ENCODE measurements at regions not wholly inside any gene's neighbourhood (a gene's known extent, or its start where the extent isn't known, plus 50 kb on each side); places are given as distances from the start of the nearest gene placed in this dataset.

DNA sequence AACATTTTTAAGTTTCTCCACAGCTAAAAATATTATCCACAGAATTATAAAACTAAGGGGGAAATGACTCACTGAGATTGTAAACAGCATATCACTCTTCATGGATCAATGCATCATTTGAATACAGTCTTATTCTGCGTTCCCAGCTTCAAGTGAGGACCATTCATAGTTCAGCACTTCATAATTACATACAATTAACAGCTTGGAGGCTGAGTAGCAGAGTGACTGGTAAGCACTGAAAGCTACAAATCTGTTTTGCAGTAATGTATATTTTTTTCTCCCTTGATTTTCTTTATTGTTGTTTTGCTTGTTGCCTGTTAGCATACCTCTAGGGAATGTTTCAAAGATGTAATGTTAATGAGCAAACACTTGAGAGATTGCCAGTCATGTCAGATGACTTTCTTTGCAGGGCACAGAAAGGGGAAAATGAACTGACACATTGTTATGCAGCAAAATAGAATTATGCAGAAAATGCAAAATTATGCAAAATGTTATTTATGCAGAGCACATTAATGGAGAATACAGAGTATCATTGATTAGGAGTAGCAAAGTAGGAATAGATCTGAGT is 138.6 kb downstream of the RPS29 start:
- Histone ChIP-seq H3K9me2 (replicated peaks; ENCODE audit: control insufficient read depth, low read length) (no peaks in the 10 kb centered on the region), H3K9me3 (ENCODE audit: control insufficient read depth, insufficient read depth, low read length) (no peaks in the 10 kb centered on the region), H3K27ac (ENCODE audit: low read depth, low read length) (no peak overlapping the region), H3K79me2 (ENCODE audit: control insufficient read depth, low read length) (no peaks in the 10 kb centered on the region), H3K27me3 (ENCODE audit: control insufficient read depth, low read length) (peaks cover 4% of the 10 kb centered on the region; the same call in 1 of the 2 replicates), H3K4me3 (ENCODE audit: low read length) (no peak overlapping the region), H4K20me1 (ENCODE audit: control insufficient read depth, insufficient read depth, low read depth, low read length) (no peaks in the 10 kb centered on the region), H3K4me1 (ENCODE audit: control insufficient read depth, low read length) (peaks cover 4% of the 10 kb centered on the region; the same call in 1 of the 2 replicates), H3K36me3 (ENCODE audit: control insufficient read depth, low read length) (no peaks in the 10 kb centered on the region), H3K4me2 (ENCODE audit: low read length) (no peak overlapping the region), H3F3A (ENCODE audit: control insufficient read depth, insufficient read depth) (no peaks in the 10 kb centered on the region)
- TF ChIP-seq, protein P1, sequence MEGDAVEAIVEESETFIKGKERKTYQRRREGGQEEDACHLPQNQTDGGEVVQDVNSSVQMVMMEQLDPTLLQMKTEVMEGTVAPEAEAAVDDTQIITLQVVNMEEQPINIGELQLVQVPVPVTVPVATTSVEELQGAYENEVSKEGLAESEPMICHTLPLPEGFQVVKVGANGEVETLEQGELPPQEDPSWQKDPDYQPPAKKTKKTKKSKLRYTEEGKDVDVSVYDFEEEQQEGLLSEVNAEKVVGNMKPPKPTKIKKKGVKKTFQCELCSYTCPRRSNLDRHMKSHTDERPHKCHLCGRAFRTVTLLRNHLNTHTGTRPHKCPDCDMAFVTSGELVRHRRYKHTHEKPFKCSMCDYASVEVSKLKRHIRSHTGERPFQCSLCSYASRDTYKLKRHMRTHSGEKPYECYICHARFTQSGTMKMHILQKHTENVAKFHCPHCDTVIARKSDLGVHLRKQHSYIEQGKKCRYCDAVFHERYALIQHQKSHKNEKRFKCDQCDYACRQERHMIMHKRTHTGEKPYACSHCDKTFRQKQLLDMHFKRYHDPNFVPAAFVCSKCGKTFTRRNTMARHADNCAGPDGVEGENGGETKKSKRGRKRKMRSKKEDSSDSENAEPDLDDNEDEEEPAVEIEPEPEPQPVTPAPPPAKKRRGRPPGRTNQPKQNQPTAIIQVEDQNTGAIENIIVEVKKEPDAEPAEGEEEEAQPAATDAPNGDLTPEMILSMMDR (IDR thresholded peaks at IDR 0.05; ENCODE audit: low read depth, low read length, poor library complexity, severe bottlenecking), result no peak
- TF ChIP-seq EZH2phosphoT487 (IDR thresholded peaks at IDR 0.05; ENCODE audit: borderline replicate concordance, low read length), result no peak

DNA sequence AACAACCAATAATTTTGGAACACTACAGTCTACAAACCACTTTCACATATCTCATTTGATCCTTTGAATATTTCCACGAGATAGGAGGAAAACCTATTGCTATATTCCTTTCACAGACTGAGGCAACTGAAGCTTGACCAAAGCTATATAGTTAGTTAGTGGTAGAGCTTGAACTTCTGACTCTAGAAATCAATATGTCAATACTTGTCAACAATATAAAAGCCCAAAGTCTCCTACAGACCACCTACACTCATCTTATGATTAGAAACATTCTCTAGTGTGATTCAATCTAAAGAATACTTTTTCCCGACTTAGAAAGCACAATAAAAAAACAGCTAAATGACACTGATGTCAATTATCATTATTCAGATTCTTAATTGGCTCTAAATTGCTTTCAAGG is 139.4 kb downstream of the RPS29 start:
- Histone ChIP-seq H3K4me3 (ENCODE audit: low read length) (no peak overlapping the region), H3K27me3 (ENCODE audit: control insufficient read depth, low read length) (peaks cover 6% of the 10 kb centered on the region), H3K9me3 (ENCODE audit: control insufficient read depth, insufficient read depth, low read length) (no peaks in the 10 kb centered on the region), H3F3A (ENCODE audit: control insufficient read depth, insufficient read depth) (no peaks in the 10 kb centered on the region), H3K27ac (ENCODE audit: low read depth, low read length) (no peak overlapping the region), H4K20me1 (ENCODE audit: control insufficient read depth, insufficient read depth, low read depth, low read length) (no peaks in the 10 kb centered on the region), H3K4me2 (ENCODE audit: low read length) (no peak overlapping the region), H3K9me2 (replicated peaks; ENCODE audit: control insufficient read depth, low read length) (no peaks in the 10 kb centered on the region), H3K4me1 (ENCODE audit: control insufficient read depth, low read length) (peaks cover 4% of the 10 kb centered on the region; the same call in 1 of the 2 replicates), H3K36me3 (ENCODE audit: control insufficient read depth, low read length) (no peaks in the 10 kb centered on the region), H3K79me2 (ENCODE audit: control insufficient read depth, low read length) (no peaks in the 10 kb centered on the region)
- TF ChIP-seq, protein P1 (IDR thresholded peaks at IDR 0.05; ENCODE audit: low read depth, low read length, poor library complexity, severe bottlenecking), result no peak
- no peak for TF ChIP-seq EZH2phosphoT487 (IDR thresholded peaks at IDR 0.05; ENCODE audit: borderline replicate concordance, low read length)

DNA sequence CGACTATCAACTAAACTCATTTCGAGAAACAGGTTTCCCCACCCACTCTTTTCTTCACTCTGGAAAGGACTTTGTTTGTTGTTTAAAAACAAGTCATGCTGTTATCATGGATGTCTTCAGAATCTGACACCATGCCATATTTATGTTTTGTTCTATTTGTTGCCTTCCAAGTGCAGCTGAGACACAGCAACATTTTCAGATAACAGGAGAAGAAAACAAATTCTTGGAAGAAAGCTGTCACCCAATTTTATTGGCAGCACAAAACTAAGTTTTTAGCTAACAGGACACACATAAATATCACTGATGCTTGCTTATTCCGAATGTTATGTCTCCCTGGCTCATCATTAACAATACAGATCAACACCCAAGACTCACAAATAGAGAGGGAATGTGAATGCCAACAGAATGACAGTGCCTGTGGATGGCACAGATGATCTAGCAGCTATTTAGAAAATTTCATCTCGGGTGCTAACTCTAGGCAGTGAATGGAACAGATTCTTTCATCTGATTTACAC is 147.9 kb downstream of the RPS29 start:
- H3K27ac ChIP-seq (ENCODE audit: low read depth, low read length), result no peak overlapping the region
- no peaks in the 10 kb centered on the region for H3F3A ChIP-seq (ENCODE audit: control insufficient read depth, insufficient read depth)
- no peak overlapping the region for H3K4me2 ChIP-seq (ENCODE audit: low read length)
- TF ChIP-seq, protein P1 (IDR thresholded peaks at IDR 0.05; ENCODE audit: low read depth, low read length, poor library complexity, severe bottlenecking), result no peak
- TF ChIP-seq EZH2phosphoT487 (IDR thresholded peaks at IDR 0.05; ENCODE audit: borderline replicate concordance, low read length), result no peak
- H3K4me3 ChIP-seq (ENCODE audit: low read length), result no peak overlapping the region
- H3K9me2 ChIP-seq (replicated peaks; ENCODE audit: control insufficient read depth, low read length), result no peaks in the 10 kb centered on the region
- no peaks in the 10 kb centered on the region for H3K79me2 ChIP-seq (ENCODE audit: control insufficient read depth, low read length)
- peaks cover 12% of the 10 kb centered on the region for H3K27me3 ChIP-seq (ENCODE audit: control insufficient read depth, low read length)
- H4K20me1 ChIP-seq (ENCODE audit: control insufficient read depth, insufficient read depth, low read depth, low read length), result no peaks in the 10 kb centered on the region
- H3K9me3 ChIP-seq (ENCODE audit: control insufficient read depth, insufficient read depth, low read length), result no peaks in the 10 kb centered on the region
- no peaks in the 10 kb centered on the region for H3K36me3 ChIP-seq (ENCODE audit: control insufficient read depth, low read length)
- H3K4me1 ChIP-seq (ENCODE audit: control insufficient read depth, low read length), result no peaks in the 10 kb centered on the region
